ENCODE measurements at regions not wholly inside any gene's neighbourhood (a gene's known extent, or its start where the extent isn't known, plus 50 kb on each side); places are given as distances from the start of the nearest gene placed in this dataset.

- intact Hi-C loops (cut with DNase I; ENCODE audit: low total_unique reads) = no loop called here
- WGBS, 2 donors = 58 to 72% methylated on average over 3 of the region's 3 CpGs
- no peaks in the 10 kb centered on the region for H3K27me3 ChIP-seq
- H3K9me3 ChIP-seq = no peaks in the 10 kb centered on the region
- TF ChIP-seq, protein P1, sequence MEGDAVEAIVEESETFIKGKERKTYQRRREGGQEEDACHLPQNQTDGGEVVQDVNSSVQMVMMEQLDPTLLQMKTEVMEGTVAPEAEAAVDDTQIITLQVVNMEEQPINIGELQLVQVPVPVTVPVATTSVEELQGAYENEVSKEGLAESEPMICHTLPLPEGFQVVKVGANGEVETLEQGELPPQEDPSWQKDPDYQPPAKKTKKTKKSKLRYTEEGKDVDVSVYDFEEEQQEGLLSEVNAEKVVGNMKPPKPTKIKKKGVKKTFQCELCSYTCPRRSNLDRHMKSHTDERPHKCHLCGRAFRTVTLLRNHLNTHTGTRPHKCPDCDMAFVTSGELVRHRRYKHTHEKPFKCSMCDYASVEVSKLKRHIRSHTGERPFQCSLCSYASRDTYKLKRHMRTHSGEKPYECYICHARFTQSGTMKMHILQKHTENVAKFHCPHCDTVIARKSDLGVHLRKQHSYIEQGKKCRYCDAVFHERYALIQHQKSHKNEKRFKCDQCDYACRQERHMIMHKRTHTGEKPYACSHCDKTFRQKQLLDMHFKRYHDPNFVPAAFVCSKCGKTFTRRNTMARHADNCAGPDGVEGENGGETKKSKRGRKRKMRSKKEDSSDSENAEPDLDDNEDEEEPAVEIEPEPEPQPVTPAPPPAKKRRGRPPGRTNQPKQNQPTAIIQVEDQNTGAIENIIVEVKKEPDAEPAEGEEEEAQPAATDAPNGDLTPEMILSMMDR (IDR thresholded peaks at IDR 0.05) = no peak
- TF ChIP-seq POLR2A (IDR thresholded peaks at IDR 0.05) = no peak
- H3K27ac ChIP-seq = no peak overlapping the region
- DNase-seq = no peak
- no peak overlapping the region for H3K4me3 ChIP-seq
- no peaks in the 10 kb centered on the region for H3K36me3 ChIP-seq (ENCODE audit: low read depth, missing control alignments)
- H3K4me1 ChIP-seq = no peaks in the 10 kb centered on the region
Measured at GRCh38 chr5:30831123-30831522, 362.4 kb upstream of the CDH6 start.

DNA sequence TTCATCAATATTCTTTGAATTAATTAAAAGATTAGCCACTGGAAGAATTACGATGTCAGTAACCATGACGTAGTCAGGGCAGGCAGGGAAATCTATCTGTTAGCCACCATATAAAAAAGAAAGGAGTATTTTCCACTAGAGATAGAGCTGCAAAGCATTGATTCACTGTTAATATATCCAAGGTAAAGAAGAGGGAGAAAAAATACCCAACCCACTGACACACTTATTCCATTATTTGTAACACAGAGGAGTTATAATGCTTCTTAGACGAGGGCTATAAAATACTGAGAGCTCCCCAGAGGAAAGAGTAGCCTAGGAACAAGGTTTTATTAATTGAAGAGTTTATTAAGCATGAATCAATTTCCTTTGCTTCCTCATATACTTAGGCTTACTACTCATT is 382.2 kb upstream of the CDH6 start:
- TF ChIP-seq POLR2A (IDR thresholded peaks at IDR 0.05) = no peak
- TF ChIP-seq, protein P1 (IDR thresholded peaks at IDR 0.05) = no peak
- Histone ChIP-seq H3K27ac (no peak overlapping the region), H3K4me1 (no peaks in the 10 kb centered on the region), H3K27me3 (no peaks in the 10 kb centered on the region), H3K4me3 (no peak overlapping the region), H3K9me3 (no peaks in the 10 kb centered on the region), H3K36me3 (ENCODE audit: low read depth, missing control alignments) (no peaks in the 10 kb centered on the region)
- 81 to 88% methylated on average over 3 of the region's 3 CpGs for WGBS, 2 donors
- DNase-seq = no peak
- intact Hi-C loops (cut with DNase I; ENCODE audit: low total_unique reads) = no loop called here

GRCh38 chr5:30809933-30810332 is 383.6 kb upstream of the CDH6 start:
- H3K27me3 ChIP-seq = no peaks in the 10 kb centered on the region
- H3K27ac ChIP-seq = no peak overlapping the region
- TF ChIP-seq, protein P1 (IDR thresholded peaks at IDR 0.05) = no peak
- TF ChIP-seq POLR2A (IDR thresholded peaks at IDR 0.05) = no peak
- DNase-seq = no peak
- intact Hi-C loops (cut with DNase I; ENCODE audit: low total_unique reads) = no loop called here
- WGBS, 2 donors = 84 to 88% methylated on average over 1 of the region's 1 CpG
- no peaks in the 10 kb centered on the region for H3K4me1 ChIP-seq
- no peaks in the 10 kb centered on the region for H3K36me3 ChIP-seq (ENCODE audit: low read depth, missing control alignments)
- H3K9me3 ChIP-seq = no peaks in the 10 kb centered on the region
- H3K4me3 ChIP-seq = no peak overlapping the region

GRCh38 chr5:30808996-30809395 is 384.5 kb upstream of the CDH6 start:
- Histone ChIP-seq H3K27me3 (no peaks in the 10 kb centered on the region), H3K4me3 (no peak overlapping the region), H3K4me1 (no peaks in the 10 kb centered on the region), H3K36me3 (ENCODE audit: low read depth, missing control alignments) (no peaks in the 10 kb centered on the region), H3K27ac (no peak overlapping the region), H3K9me3 (no peaks in the 10 kb centered on the region)
- intact Hi-C loops (cut with DNase I; ENCODE audit: low total_unique reads) = no loop called here
- 45 to 52% methylated on average over 2 of the region's 2 CpGs for whole genome bisulfite sequencing, 2 donors
- no peak for DNase-seq
- TF ChIP-seq, protein P1 (IDR thresholded peaks at IDR 0.05) = no peak
- no peak for TF ChIP-seq POLR2A (IDR thresholded peaks at IDR 0.05)

- no peak overlapping the region for H3K27ac ChIP-seq
- 67 to 74% methylated on average over 7 of the region's 7 CpGs for WGBS, 2 donors
- H3K27me3 ChIP-seq = no peaks in the 10 kb centered on the region
- intact Hi-C loops (cut with DNase I; ENCODE audit: low total_unique reads) = no loop called here
- TF ChIP-seq POLR2A (IDR thresholded peaks at IDR 0.05) = no peak
- TF ChIP-seq, protein P1 (IDR thresholded peaks at IDR 0.05) = no peak
- H3K36me3 ChIP-seq (ENCODE audit: low read depth, missing control alignments) = no peaks in the 10 kb centered on the region
- no peaks in the 10 kb centered on the region for H3K4me1 ChIP-seq
- H3K4me3 ChIP-seq = no peak overlapping the region
- H3K9me3 ChIP-seq = no peaks in the 10 kb centered on the region
- DNase-seq = no peak
Measured at GRCh38 chr5:30804739-30805505, 388.6 kb upstream of the CDH6 start.

All from testis (tissue), 2 donors.